ENCODE measurements at regions not wholly inside any gene's neighbourhood (a gene's known extent, or its start where the extent isn't known, plus 50 kb on each side); places are given as distances from the start of the nearest gene placed in this dataset.

GRCh38 chr6:92770540-92770939 is 648.8 kb downstream of the EPHA7 start:
- Mint-ChIP-seq H3K4me1 (no peaks in the 10 kb centered on the region), H3K27ac (no peak overlapping the region), H3K27me3 (no peaks in the 10 kb centered on the region), H3K9me3 (peaks cover 0 to 9% (median 4%) of the 10 kb centered on the region in 8 donors), H3K36me3 (no peaks in the 10 kb centered on the region), H3K4me3 (no peak overlapping the region)
- Histone ChIP-seq H3K4me3 (ENCODE audit: low read length in 2 of 2) (no peak overlapping the region), H3K9me3 (ENCODE audit: control insufficient read depth in 1 of 2, low read length in 2 of 2) (peaks cover 0 to 3% of the 10 kb centered on the region in 2 donors), H3K27ac (ENCODE audit: low read depth, low read length) (no peak overlapping the region), H3K4me1 (ENCODE audit: insufficient read depth, low read length) (no peaks in the 10 kb centered on the region), H3K36me3 (ENCODE audit: insufficient read depth, low read length) (no peaks in the 10 kb centered on the region), H3K27me3 (ENCODE audit: insufficient read depth, low read length) (no peaks in the 10 kb centered on the region)
- ChIA-PET CTCF (ENCODE audit: partially characterized antibody) (no interaction called here), POLR2A (ENCODE audit: partially characterized antibody) (no interaction called here)
- DNase-seq, result no peak
- intact Hi-C loops (cut with micrococcal nuclease), result no loop called here

DNA sequence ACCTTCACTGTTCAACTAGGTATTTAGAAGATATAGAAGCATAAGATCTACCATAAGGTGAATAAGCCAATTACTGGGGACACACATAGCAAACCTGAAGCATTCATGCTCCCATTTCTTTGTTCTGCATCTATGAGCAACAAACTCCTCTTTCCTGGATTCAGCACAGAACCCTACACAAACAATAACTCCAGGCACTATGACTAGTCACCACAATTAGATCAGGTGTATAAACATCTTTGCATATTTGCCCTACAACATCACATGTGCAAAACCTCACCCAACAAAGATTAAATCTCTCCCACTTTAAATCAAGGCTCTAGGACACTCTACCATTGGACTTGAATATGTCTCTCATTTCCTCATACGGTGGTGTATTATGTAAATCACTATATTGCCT is 652.3 kb downstream of the EPHA7 start:
- peaks cover 0 to 13% (median 1%) of the 10 kb centered on the region in 8 donors for H3K9me3 Mint-ChIP-seq
- H3K4me1 Mint-ChIP-seq, result no peaks in the 10 kb centered on the region
- Histone ChIP-seq H3K36me3 (ENCODE audit: insufficient read depth, low read length) (no peaks in the 10 kb centered on the region), H3K27ac (ENCODE audit: low read depth, low read length) (no peak overlapping the region), H3K9me3 (ENCODE audit: control insufficient read depth in 1 of 2, low read length in 2 of 2) (no peaks in the 10 kb centered on the region), H3K4me3 (ENCODE audit: low read length in 2 of 2) (no peak overlapping the region), H3K4me1 (ENCODE audit: insufficient read depth, low read length) (no peaks in the 10 kb centered on the region), H3K27me3 (ENCODE audit: insufficient read depth, low read length) (no peaks in the 10 kb centered on the region)
- H3K36me3 Mint-ChIP-seq, result no peaks in the 10 kb centered on the region
- POLR2A ChIA-PET (ENCODE audit: partially characterized antibody), result no interaction called here
- no peak for DNase-seq
- no peak overlapping the region for H3K4me3 Mint-ChIP-seq
- no peak overlapping the region for H3K27ac Mint-ChIP-seq
- H3K27me3 Mint-ChIP-seq, result no peaks in the 10 kb centered on the region
- CTCF ChIA-PET (ENCODE audit: partially characterized antibody), result no interaction called here
- intact Hi-C loops (cut with micrococcal nuclease), result no loop called here

DNA sequence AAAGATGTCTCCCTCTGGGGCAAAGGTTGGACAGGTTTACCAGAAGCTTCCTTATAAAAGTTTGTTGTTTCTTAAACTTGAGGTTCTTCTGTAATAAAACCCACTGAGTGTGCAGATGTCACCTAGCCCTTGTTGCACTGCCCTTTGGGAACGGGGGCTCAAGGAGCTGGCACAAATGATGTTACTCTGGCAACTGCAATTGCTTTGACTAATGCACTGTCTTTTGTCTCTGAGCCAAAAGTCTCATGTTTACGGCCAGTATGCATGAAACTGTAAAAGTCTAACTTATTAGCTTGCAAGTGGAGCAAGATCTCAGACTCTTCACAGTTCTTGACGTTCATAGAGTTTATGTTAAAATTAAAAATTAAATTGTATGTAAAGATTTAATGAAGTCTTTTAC is 655.7 kb downstream of the EPHA7 start:
- H3K27ac ChIP-seq (ENCODE audit: low read depth, low read length), result no peak overlapping the region
- no peak overlapping the region for H3K4me3 ChIP-seq (ENCODE audit: low read length in 2 of 2)
- Mint-ChIP-seq H3K27ac (no peak overlapping the region), H3K36me3 (no peaks in the 10 kb centered on the region), H3K4me1 (no peaks in the 10 kb centered on the region), H3K9me3 (peaks cover 0 to 13% (median under 1%) of the 10 kb centered on the region in 8 donors), H3K27me3 (no peaks in the 10 kb centered on the region), H3K4me3 (no peak overlapping the region)
- no peaks in the 10 kb centered on the region for H3K36me3 ChIP-seq (ENCODE audit: insufficient read depth, low read length)
- intact Hi-C loops (cut with micrococcal nuclease), result no loop called here
- ChIA-PET CTCF (ENCODE audit: partially characterized antibody) (no interaction called here), POLR2A (ENCODE audit: partially characterized antibody) (no interaction called here)
- no peak for DNase-seq
- H3K27me3 ChIP-seq (ENCODE audit: insufficient read depth, low read length), result no peaks in the 10 kb centered on the region
- no peaks in the 10 kb centered on the region for H3K4me1 ChIP-seq (ENCODE audit: insufficient read depth, low read length)
- no peaks in the 10 kb centered on the region for H3K9me3 ChIP-seq (ENCODE audit: control insufficient read depth in 1 of 2, low read length in 2 of 2)

- Histone ChIP-seq H3K4me1 (ENCODE audit: insufficient read depth, low read length) (no peaks in the 10 kb centered on the region), H3K4me3 (ENCODE audit: low read length in 2 of 2) (no peak overlapping the region), H3K27ac (ENCODE audit: low read depth, low read length) (no peak overlapping the region), H3K36me3 (ENCODE audit: insufficient read depth, low read length) (no peaks in the 10 kb centered on the region), H3K9me3 (ENCODE audit: control insufficient read depth in 1 of 2, low read length in 2 of 2) (no peaks in the 10 kb centered on the region), H3K27me3 (ENCODE audit: insufficient read depth, low read length) (no peaks in the 10 kb centered on the region)
- DNase-seq, result no peak
- intact Hi-C loops (cut with micrococcal nuclease), result no loop called here
- no peak overlapping the region for H3K27ac Mint-ChIP-seq
- no peaks in the 10 kb centered on the region for H3K36me3 Mint-ChIP-seq
- H3K4me1 Mint-ChIP-seq, result no peaks in the 10 kb centered on the region
- CTCF ChIA-PET (ENCODE audit: partially characterized antibody), result no interaction called here
- no peak overlapping the region for H3K4me3 Mint-ChIP-seq
- H3K9me3 Mint-ChIP-seq, result peaks cover 0 to 12% (median 0%) of the 10 kb centered on the region in 8 donors
- no peaks in the 10 kb centered on the region for H3K27me3 Mint-ChIP-seq
- POLR2A ChIA-PET (ENCODE audit: partially characterized antibody), result no interaction called here
Observed at GRCh38 chr6:92763274-92763584, 656.1 kb downstream of the EPHA7 start.

- H3K36me3 ChIP-seq (ENCODE audit: insufficient read depth, low read length), result no peaks in the 10 kb centered on the region
- H3K4me3 Mint-ChIP-seq, result no peak overlapping the region
- no peak overlapping the region for H3K27ac ChIP-seq (ENCODE audit: low read depth, low read length)
- intact Hi-C loops (cut with micrococcal nuclease), result no loop called here
- H3K27me3 ChIP-seq (ENCODE audit: insufficient read depth, low read length), result no peaks in the 10 kb centered on the region
- H3K4me1 ChIP-seq (ENCODE audit: insufficient read depth, low read length), result no peaks in the 10 kb centered on the region
- H3K4me3 ChIP-seq (ENCODE audit: low read length in 2 of 2), result no peak overlapping the region
- no peaks in the 10 kb centered on the region for H3K36me3 Mint-ChIP-seq
- H3K27me3 Mint-ChIP-seq, result no peaks in the 10 kb centered on the region
- DNase-seq, result no peak
- no peak overlapping the region for H3K27ac Mint-ChIP-seq
- no peaks in the 10 kb centered on the region for H3K9me3 ChIP-seq (ENCODE audit: control insufficient read depth in 1 of 2, low read length in 2 of 2)
- H3K9me3 Mint-ChIP-seq, result peaks cover 0 to 12% (median 0%) of the 10 kb centered on the region in 8 donors
- no peaks in the 10 kb centered on the region for H3K4me1 Mint-ChIP-seq
- ChIA-PET CTCF (ENCODE audit: partially characterized antibody) (no interaction called here), POLR2A (ENCODE audit: partially characterized antibody) (no interaction called here)
Observed at GRCh38 chr6:92762443-92763273, 656.7 kb downstream of the EPHA7 start.

- H3K36me3 Mint-ChIP-seq, result no peaks in the 10 kb centered on the region
- no peak overlapping the region for H3K4me3 Mint-ChIP-seq
- ChIA-PET POLR2A (ENCODE audit: partially characterized antibody) (no interaction called here), CTCF (ENCODE audit: partially characterized antibody) (no interaction called here)
- Histone ChIP-seq H3K36me3 (ENCODE audit: insufficient read depth, low read length) (no peaks in the 10 kb centered on the region), H3K27ac (ENCODE audit: low read depth, low read length) (no peak overlapping the region), H3K27me3 (ENCODE audit: insufficient read depth, low read length) (no peaks in the 10 kb centered on the region), H3K4me3 (ENCODE audit: low read length in 2 of 2) (no peak overlapping the region), H3K9me3 (ENCODE audit: control insufficient read depth in 1 of 2, low read length in 2 of 2) (no peaks in the 10 kb centered on the region), H3K4me1 (ENCODE audit: insufficient read depth, low read length) (no peaks in the 10 kb centered on the region)
- H3K4me1 Mint-ChIP-seq, result no peaks in the 10 kb centered on the region
- intact Hi-C loops (cut with micrococcal nuclease), result no loop called here
- H3K9me3 Mint-ChIP-seq, result peaks cover 0 to 3% (median 0%) of the 10 kb centered on the region in 8 donors
- no peak overlapping the region for H3K27ac Mint-ChIP-seq
- no peaks in the 10 kb centered on the region for H3K27me3 Mint-ChIP-seq
- no peak for DNase-seq
Observed at GRCh38 chr6:92759178-92759577, 660.2 kb downstream of the EPHA7 start.

GRCh38 chr6:92757925-92758324 is 661.4 kb downstream of the EPHA7 start:
- no peak overlapping the region for H3K27ac Mint-ChIP-seq
- H3K36me3 ChIP-seq (ENCODE audit: insufficient read depth, low read length), result no peaks in the 10 kb centered on the region
- H3K36me3 Mint-ChIP-seq, result no peaks in the 10 kb centered on the region
- H3K4me1 ChIP-seq (ENCODE audit: insufficient read depth, low read length), result no peaks in the 10 kb centered on the region
- H3K9me3 Mint-ChIP-seq, result peaks cover 0 to 10% (median under 1%) of the 10 kb centered on the region in 8 donors
- CTCF ChIA-PET (ENCODE audit: partially characterized antibody), result no interaction called here
- no peaks in the 10 kb centered on the region for H3K27me3 Mint-ChIP-seq
- H3K9me3 ChIP-seq (ENCODE audit: control insufficient read depth in 1 of 2, low read length in 2 of 2), result no peaks in the 10 kb centered on the region
- no peak overlapping the region for H3K4me3 Mint-ChIP-seq
- no peaks in the 10 kb centered on the region for H3K4me1 Mint-ChIP-seq
- no peak for DNase-seq
- POLR2A ChIA-PET (ENCODE audit: partially characterized antibody), result no interaction called here
- no peak overlapping the region for H3K27ac ChIP-seq (ENCODE audit: low read depth, low read length)
- H3K4me3 ChIP-seq (ENCODE audit: low read length in 2 of 2), result no peak overlapping the region
- no peaks in the 10 kb centered on the region for H3K27me3 ChIP-seq (ENCODE audit: insufficient read depth, low read length)
- intact Hi-C loops (cut with micrococcal nuclease), result no loop called here

GRCh38 chr6:92756912-92757311 is 662.4 kb downstream of the EPHA7 start:
- CTCF ChIA-PET (ENCODE audit: partially characterized antibody), result no interaction called here
- intact Hi-C loops (cut with micrococcal nuclease), result no loop called here

More at GRCh38 chr6:92756912-92757311, 662.4 kb downstream of the EPHA7 start:
- H3K4me1 Mint-ChIP-seq, result no peaks in the 10 kb centered on the region
- Histone ChIP-seq H3K27me3 (ENCODE audit: insufficient read depth, low read length) (no peaks in the 10 kb centered on the region), H3K36me3 (ENCODE audit: insufficient read depth, low read length) (no peaks in the 10 kb centered on the region), H3K4me3 (ENCODE audit: low read length in 2 of 2) (no peak overlapping the region), H3K9me3 (ENCODE audit: control insufficient read depth in 1 of 2, low read length in 2 of 2) (no peaks in the 10 kb centered on the region), H3K27ac (ENCODE audit: low read depth, low read length) (no peak overlapping the region), H3K4me1 (ENCODE audit: insufficient read depth, low read length) (no peaks in the 10 kb centered on the region)
- no peak overlapping the region for H3K4me3 Mint-ChIP-seq
- no peak overlapping the region for H3K27ac Mint-ChIP-seq
- no peak for DNase-seq
- peaks cover 0 to 19% (median 11%) of the 10 kb centered on the region in 8 donors for H3K9me3 Mint-ChIP-seq
- no peaks in the 10 kb centered on the region for H3K27me3 Mint-ChIP-seq
- no peaks in the 10 kb centered on the region for H3K36me3 Mint-ChIP-seq
- POLR2A ChIA-PET (ENCODE audit: partially characterized antibody), result no interaction called here
